ENCODE measurements at regions not wholly inside any gene's neighbourhood (a gene's known extent, or its start where the extent isn't known, plus 50 kb on each side); places are given as distances from the start of the nearest gene placed in this dataset.

DNA sequence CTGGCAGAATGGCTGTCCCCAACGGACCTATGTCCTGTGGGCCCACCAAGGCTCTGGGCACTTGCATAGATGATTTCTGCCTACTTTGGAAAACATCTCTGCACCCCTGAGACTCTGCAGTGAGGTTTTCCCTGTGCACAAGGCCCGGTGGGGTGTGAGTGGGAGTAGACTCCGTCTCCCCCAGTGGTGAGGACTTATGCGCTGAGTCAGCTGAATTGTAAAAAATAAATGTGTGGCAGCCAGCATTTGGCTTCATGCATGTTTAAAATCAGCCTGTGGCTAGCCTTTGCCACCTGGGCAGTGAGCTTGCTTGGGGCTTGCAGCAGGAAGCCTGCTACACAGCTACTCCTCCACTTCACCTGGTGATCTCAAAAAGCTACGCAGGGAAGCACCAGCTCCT lies 139.3 kb upstream of the WDR11 start:
- TF ChIP-seq, protein P1, sequence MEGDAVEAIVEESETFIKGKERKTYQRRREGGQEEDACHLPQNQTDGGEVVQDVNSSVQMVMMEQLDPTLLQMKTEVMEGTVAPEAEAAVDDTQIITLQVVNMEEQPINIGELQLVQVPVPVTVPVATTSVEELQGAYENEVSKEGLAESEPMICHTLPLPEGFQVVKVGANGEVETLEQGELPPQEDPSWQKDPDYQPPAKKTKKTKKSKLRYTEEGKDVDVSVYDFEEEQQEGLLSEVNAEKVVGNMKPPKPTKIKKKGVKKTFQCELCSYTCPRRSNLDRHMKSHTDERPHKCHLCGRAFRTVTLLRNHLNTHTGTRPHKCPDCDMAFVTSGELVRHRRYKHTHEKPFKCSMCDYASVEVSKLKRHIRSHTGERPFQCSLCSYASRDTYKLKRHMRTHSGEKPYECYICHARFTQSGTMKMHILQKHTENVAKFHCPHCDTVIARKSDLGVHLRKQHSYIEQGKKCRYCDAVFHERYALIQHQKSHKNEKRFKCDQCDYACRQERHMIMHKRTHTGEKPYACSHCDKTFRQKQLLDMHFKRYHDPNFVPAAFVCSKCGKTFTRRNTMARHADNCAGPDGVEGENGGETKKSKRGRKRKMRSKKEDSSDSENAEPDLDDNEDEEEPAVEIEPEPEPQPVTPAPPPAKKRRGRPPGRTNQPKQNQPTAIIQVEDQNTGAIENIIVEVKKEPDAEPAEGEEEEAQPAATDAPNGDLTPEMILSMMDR (IDR thresholded peaks at IDR 0.05; ENCODE audit: low read length) = no peak
- no peak for TF ChIP-seq EZH2 (optimal IDR thresholded peaks at IDR 0.05; ENCODE audit: low read depth, low read length)
